Activated naive CD8-positive, alpha-beta T cell (primary cell): ENCODE measurements at regions not wholly inside any gene's neighbourhood (a gene's known extent, or its start where the extent isn't known, plus 50 kb on each side); places are given as distances from the start of the nearest gene placed in this dataset.

ENCODE experiments used
- H3K27ac Mint-ChIP-seq: one replicate; pipeline ENCODE4 v1.8.0; 2021; ENCODE audit warnings: mixed read lengths
- H3K27me3 Mint-ChIP-seq: one replicate; pipeline ENCODE4 v1.8.0; 2021; ENCODE audit warnings: mixed read lengths
- H3K36me3 Mint-ChIP-seq: one replicate; pipeline ENCODE4 v1.8.0; 2021; ENCODE audit warnings: mixed read lengths
- H3K4me1 Mint-ChIP-seq: one replicate; pipeline ENCODE4 v1.8.0; 2021; ENCODE audit warnings: low read depth, mixed read lengths
- H3K4me3 Mint-ChIP-seq: one replicate; pipeline ENCODE4 v1.8.0; 2021; ENCODE audit warnings: mild to moderate bottlenecking, mixed read lengths
- H3K9me3 Mint-ChIP-seq: one replicate; pipeline ENCODE4 v1.8.0; 2021; ENCODE audit warnings: low read depth, mixed read lengths

DNA sequence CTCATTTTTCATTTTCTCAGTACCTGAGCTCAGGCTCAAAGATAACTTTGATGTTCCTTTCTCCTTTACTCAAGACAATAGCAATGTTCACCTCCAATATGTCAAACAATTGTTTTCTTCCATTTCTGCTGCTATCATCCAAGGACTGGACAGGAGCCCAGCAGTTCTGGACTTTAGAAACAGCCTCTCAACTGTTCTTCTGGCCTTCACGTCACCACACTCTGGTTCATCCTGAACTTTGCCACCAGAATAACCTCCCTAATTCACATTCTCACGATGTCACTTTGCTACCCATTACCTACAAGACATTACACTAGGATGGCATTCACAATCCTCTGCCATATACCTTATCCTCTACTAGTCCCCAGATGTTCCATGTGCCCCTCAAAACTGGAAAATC lies 60.6 kb upstream of the PLEKHG1 start:
- Mint-ChIP-seq H3K27me3 (peaks cover 8% of the 10 kb centered on the region), H3K4me1 (no peaks in the 10 kb centered on the region), H3K4me3 (no peak overlapping the region), H3K9me3 (no peaks in the 10 kb centered on the region), H3K36me3 (no peaks in the 10 kb centered on the region), H3K27ac (no peak overlapping the region)

DNA sequence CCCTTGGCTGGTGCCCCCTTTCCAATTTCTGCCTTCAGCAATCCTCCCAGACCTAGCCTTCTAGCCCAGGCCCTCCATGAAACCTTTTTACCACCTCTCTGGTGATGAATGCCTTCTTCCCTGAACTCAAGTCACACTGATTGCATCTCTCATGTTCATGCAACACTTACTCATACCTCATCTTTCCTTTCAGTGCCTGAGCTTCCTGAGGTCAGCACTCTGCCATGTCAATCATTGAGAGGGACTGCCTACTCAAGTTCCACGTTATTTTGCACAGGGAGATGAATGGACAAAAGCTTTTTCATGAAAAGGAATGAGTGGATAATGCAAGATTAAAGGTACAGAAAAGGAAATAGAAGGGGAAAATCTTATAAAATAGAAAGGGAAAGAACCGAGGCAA lies 60.1 kb upstream of the PLEKHG1 start:
- H3K36me3 Mint-ChIP-seq: no peaks in the 10 kb centered on the region
- no peak overlapping the region for H3K27ac Mint-ChIP-seq
- no peak overlapping the region for H3K4me3 Mint-ChIP-seq
- H3K4me1 Mint-ChIP-seq: no peaks in the 10 kb centered on the region
- H3K27me3 Mint-ChIP-seq: peaks cover 8% of the 10 kb centered on the region
- no peaks in the 10 kb centered on the region for H3K9me3 Mint-ChIP-seq

DNA sequence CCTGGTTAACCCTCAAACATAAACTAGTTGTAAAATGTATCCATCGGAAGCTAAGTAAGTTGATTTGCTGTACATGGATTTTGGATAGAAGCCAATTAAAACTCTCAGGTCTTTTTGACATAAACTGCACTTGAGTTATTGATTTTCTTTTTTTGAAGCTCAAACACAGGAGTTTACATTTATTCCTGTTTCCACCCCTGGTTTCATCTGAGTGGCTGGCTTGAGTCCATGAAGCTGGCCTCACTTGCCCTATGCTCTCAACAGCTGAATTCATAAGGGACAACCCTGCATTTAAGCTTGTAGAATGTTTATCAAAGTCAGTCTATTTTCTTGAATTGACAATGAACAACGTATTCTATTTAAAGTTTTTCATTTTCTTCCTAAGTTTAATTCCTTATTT lies 58.1 kb upstream of the PLEKHG1 start:
- Mint-ChIP-seq H3K36me3 (no peaks in the 10 kb centered on the region), H3K4me1 (no peaks in the 10 kb centered on the region), H3K9me3 (no peaks in the 10 kb centered on the region), H3K4me3 (no peak overlapping the region), H3K27ac (no peak overlapping the region), H3K27me3 (peaks cover 5% of the 10 kb centered on the region)

DNA sequence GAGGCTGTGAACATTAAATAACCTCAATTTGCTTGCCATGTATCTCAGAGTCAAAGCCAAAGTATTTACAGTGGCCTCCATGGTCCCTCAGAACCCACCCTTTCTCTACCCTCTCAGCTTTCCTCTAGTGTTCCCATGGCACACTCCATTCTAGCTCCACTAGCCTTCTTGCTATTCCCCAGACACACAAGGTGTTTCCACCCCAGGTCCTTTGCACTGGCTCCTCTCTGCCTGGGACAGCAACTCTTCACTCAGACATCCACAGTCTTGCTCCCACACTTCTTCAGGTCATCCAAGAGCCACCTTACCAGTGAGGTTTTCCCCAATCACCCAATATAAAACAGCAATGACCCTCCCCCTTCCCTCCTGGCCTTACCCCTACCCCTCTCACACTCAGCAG lies 56.5 kb upstream of the PLEKHG1 start:
- Mint-ChIP-seq H3K36me3 (no peaks in the 10 kb centered on the region), H3K9me3 (no peaks in the 10 kb centered on the region), H3K27ac (no peak overlapping the region), H3K27me3 (peaks cover 5% of the 10 kb centered on the region), H3K4me3 (no peak overlapping the region), H3K4me1 (no peaks in the 10 kb centered on the region)

DNA sequence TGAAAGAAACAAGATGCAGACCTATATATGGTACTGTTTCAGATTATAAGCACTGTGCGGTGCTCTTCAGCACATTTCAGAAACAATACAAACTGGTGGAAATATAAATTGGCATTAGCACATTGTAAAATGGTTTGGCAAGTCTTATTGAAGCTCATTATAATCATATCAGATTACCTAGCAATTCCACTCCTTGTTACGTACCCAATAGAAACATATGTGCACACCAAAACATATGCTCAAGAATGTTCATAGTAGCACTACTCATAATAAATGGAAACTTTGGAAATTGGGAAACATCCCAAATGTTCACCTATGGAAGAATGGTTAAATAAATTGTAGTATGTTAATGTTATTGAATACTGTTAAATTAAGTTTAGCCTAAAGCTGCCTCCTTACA lies 54.9 kb upstream of the PLEKHG1 start:
- H3K27ac Mint-ChIP-seq: no peak overlapping the region
- H3K4me1 Mint-ChIP-seq: no peaks in the 10 kb centered on the region
- peaks cover 4% of the 10 kb centered on the region for H3K27me3 Mint-ChIP-seq
- H3K4me3 Mint-ChIP-seq: no peak overlapping the region
- no peaks in the 10 kb centered on the region for H3K36me3 Mint-ChIP-seq
- H3K9me3 Mint-ChIP-seq: no peaks in the 10 kb centered on the region

DNA sequence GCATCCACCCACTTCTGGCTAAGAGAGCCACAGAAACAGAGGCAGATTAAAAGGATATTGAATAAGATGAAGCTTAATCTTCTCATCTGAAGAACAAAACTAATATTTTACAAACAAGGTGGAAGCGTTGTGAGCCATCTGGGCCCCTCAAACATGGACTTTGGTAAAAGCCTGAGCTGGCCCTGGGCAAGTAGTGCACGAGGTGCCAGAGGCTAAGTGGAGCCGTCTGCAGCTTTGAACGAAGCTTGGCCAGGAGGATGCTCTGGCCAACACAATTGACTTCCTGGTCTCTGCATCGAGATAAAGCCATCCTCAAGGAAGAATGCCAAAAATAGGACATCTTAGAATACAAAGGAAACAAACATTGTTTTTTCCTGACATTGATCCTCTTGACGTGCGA lies 53.2 kb upstream of the PLEKHG1 start:
- H3K4me3 Mint-ChIP-seq: no peak overlapping the region
- H3K27ac Mint-ChIP-seq: no peak overlapping the region
- H3K4me1 Mint-ChIP-seq: no peaks in the 10 kb centered on the region
- peaks cover 4% of the 10 kb centered on the region for H3K27me3 Mint-ChIP-seq
- H3K36me3 Mint-ChIP-seq: no peaks in the 10 kb centered on the region
- no peaks in the 10 kb centered on the region for H3K9me3 Mint-ChIP-seq

DNA sequence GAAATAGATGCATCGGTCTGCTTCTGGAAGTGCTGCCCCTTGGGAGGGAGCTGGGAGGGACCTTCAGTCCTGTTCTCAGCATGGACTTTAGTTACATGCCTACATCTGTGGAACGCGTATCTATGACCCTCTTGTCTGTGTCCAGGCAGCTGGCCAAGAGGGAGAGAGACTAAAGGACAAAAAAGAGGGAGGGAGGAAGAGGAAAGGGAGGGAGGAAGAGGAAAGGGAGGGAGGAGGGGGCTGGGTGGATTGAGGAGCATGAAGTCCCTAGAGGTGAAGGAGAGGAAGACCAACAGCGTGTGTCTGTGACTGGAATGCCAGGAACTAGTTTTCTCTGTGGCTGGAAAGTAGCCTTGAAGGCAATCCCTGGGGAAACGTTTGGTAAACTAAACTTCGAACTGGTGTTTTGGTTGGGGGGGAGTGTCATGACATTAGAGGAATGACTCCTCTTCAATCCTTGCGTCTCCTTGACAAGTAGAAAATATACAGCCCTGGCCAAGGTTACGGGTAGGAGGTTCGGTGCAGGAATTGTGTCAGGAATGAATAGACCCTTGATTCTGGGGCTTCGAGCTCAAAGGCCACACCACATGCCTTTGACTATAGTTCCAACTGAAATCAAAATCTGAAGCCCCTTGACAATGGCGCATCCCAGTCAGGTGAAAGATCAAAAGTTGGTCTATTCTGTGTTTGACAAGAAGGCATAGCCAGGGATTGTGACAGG lies 52.0 kb upstream of the PLEKHG1 start:
- Mint-ChIP-seq H3K36me3 (no peaks in the 10 kb centered on the region), H3K4me3 (no peak overlapping the region), H3K27me3 (peaks cover 4% of the 10 kb centered on the region), H3K27ac (no peak overlapping the region), H3K9me3 (no peaks in the 10 kb centered on the region), H3K4me1 (no peaks in the 10 kb centered on the region)

DNA sequence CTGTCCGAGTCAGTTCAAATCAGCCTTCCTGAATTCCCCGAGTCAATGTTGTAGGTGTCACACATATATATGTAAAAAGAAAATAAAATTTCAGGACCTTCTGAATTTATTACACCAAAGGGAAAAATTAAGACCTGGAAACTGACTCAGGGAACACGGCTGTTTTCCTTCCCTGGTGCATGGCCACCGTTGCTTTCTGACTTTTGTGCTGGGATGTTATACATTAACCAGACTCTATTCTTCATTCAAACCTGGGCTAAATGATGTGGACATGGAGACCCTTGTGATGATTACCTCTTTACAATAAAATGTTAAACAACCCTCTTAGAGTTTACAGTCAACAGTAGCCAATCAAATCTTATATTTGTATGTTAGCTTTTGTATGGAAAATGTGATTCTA lies 51.4 kb upstream of the PLEKHG1 start:
- no peaks in the 10 kb centered on the region for H3K9me3 Mint-ChIP-seq
- no peaks in the 10 kb centered on the region for H3K4me1 Mint-ChIP-seq
- H3K27me3 Mint-ChIP-seq: peaks cover 4% of the 10 kb centered on the region
- no peak overlapping the region for H3K27ac Mint-ChIP-seq
- H3K36me3 Mint-ChIP-seq: no peaks in the 10 kb centered on the region
- no peak overlapping the region for H3K4me3 Mint-ChIP-seq

DNA sequence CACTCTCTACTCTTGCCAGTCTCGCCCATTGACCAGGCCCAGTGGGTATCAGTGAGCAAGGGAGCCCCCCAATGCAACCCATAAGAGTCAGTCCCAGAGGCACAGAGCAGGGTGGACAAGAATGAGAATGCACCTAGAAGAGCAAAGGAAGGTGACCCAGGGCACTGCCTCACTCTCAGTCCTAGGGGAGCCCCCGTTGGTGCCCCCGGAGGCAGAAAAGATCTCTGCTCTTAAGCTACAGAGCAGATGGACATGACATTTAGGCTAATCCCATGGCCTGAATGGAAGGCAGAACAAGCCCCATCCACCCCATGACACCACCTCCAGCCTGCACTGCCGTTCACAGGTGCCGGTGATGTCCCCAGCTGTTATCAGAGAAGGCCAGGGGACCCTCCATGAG lies 50.7 kb upstream of the PLEKHG1 start:
- no peak overlapping the region for H3K4me3 Mint-ChIP-seq
- no peaks in the 10 kb centered on the region for H3K9me3 Mint-ChIP-seq
- H3K27me3 Mint-ChIP-seq: peaks cover 5% of the 10 kb centered on the region
- H3K27ac Mint-ChIP-seq: no peak overlapping the region
- no peaks in the 10 kb centered on the region for H3K36me3 Mint-ChIP-seq
- no peaks in the 10 kb centered on the region for H3K4me1 Mint-ChIP-seq

DNA sequence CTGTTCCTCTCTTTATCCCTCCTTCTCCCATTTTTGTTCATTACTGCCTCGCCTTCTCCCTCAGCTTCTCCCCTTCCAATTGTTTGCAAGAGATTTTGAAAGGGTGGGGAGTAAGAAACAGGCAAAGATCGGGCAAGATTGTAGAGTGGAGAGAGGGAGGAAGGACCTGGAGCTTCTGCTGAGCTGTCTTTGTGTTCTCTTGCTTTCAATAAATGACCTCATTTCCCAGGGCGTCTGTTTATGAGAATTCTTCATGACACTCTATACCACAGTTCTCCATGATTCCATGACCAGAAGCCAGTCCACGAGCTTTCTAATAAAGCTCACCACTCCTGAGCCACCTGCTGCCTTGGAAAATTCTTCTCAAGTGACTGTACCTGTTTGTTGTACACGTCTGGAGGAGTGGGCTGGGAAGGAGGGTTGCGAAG lies 50.0 kb upstream of the PLEKHG1 start:
- Mint-ChIP-seq H3K27me3 (peaks cover 6% of the 10 kb centered on the region), H3K36me3 (no peaks in the 10 kb centered on the region), H3K4me1 (no peaks in the 10 kb centered on the region), H3K27ac (no peak overlapping the region), H3K4me3 (no peak overlapping the region), H3K9me3 (no peaks in the 10 kb centered on the region)
